C4-2B (cell line): ENCODE measurements at regions not wholly inside any gene's neighbourhood (a gene's known extent, or its start where the extent isn't known, plus 50 kb on each side); places are given as distances from the start of the nearest gene placed in this dataset.

ENCODE experiments used
- CTCF ChIP-seq: fragments of 450-650 bp; conservative IDR thresholded peaks from 2 replicates; pipeline ENCODE4 v1.5.1; 2017; ENCODE audit warnings: mild to moderate bottlenecking
- ZFX ChIP-seq: fragments of 450-650 bp; IDR thresholded peaks from 2 replicates; pipeline ENCODE4 v1.6.1; 2017

- TF ChIP-seq CTCF (no peak), ZFX (no peak)
Measured at GRCh38 chrX:113457719-113458118, 617.1 kb upstream of the AMOT start.
